WTC11 (cell line): ENCODE measurements at regions not wholly inside any gene's neighbourhood (a gene's known extent, or its start where the extent isn't known, plus 50 kb on each side); places are given as distances from the start of the nearest gene placed in this dataset.

Source experiments
- ELF4 ChIP-seq: sonication (generic); formaldehyde crosslinking; IDR thresholded peaks from 2 replicates; pipeline ENCODE4 v1.8.1; 2022; ENCODE audit warnings: low read depth, mild to moderate bottlenecking, moderate library complexity, missing genetic modification reagents
- ETV6 ChIP-seq: sonication (generic); formaldehyde crosslinking; IDR thresholded peaks from 2 replicates; pipeline ENCODE4 v1.8.1; 2022; ENCODE audit warnings: mild to moderate bottlenecking, missing genetic modification reagents
- JAZF1 ChIP-seq: fragments of 250-450 bp; sonication (Bioruptor Pico); IDR thresholded peaks from 2 replicates; pipeline ENCODE4 v1.9.0; 2021; ENCODE audit warnings: moderate library complexity, mild to moderate bottlenecking, inconsistent platforms
- MLX ChIP-seq: sonication (generic); formaldehyde crosslinking; IDR thresholded peaks from 2 replicates; pipeline ENCODE4 v1.8.1; 2023; ENCODE audit warnings: mild to moderate bottlenecking, missing genetic modification reagents, moderate library complexity
- NR2C2 ChIP-seq: sonication (generic); formaldehyde crosslinking; IDR thresholded peaks from 2 replicates; pipeline ENCODE4 v1.8.0; 2022; ENCODE audit warnings: mild to moderate bottlenecking, missing genetic modification reagents
- SP1 ChIP-seq: sonication (generic); formaldehyde crosslinking; conservative IDR thresholded peaks from 2 replicates; pipeline ENCODE4 v1.8.1; 2022; ENCODE audit warnings: missing genetic modification reagents
- STAT6 ChIP-seq: sonication (generic); formaldehyde crosslinking; conservative IDR thresholded peaks from 2 replicates; pipeline ENCODE4 v1.8.1; 2023; ENCODE audit warnings: mild to moderate bottlenecking, low read depth, missing genetic modification reagents, moderate library complexity
- TCF7 ChIP-seq: sonication (generic); formaldehyde crosslinking; IDR thresholded peaks from 2 replicates; pipeline ENCODE4 v1.8.0; 2022; ENCODE audit warnings: mild to moderate bottlenecking, low read depth, missing genetic modification reagents, moderate library complexity
- TP53 ChIP-seq: sonication (generic); formaldehyde crosslinking; IDR thresholded peaks from 2 replicates; pipeline ENCODE4 v1.8.1; 2023; ENCODE audit warnings: mild to moderate bottlenecking, missing genetic modification reagents
- USF1 ChIP-seq: sonication (generic); formaldehyde crosslinking; IDR thresholded peaks from 2 replicates; pipeline ENCODE4 v1.8.0; 2022; ENCODE audit warnings: mild to moderate bottlenecking, missing genetic modification reagents
- ZNF121 ChIP-seq: sonication (generic); formaldehyde crosslinking; IDR thresholded peaks from 2 replicates; pipeline ENCODE4 v1.8.0; 2023; ENCODE audit warnings: missing genetic modification reagents
- TF ChIP-seq, protein P1 (sequence below): fragments of 200-600 bp; IDR thresholded peaks from 2 replicates; pipeline ENCODE4 v1.8.0; 2022; ENCODE audit warnings: antibody characterized with exemption
- TF ChIP-seq, protein P2 (sequence below): sonication (generic); formaldehyde crosslinking; conservative IDR thresholded peaks from 2 replicates; pipeline ENCODE4 v1.8.1; 2022; ENCODE audit warnings: mild to moderate bottlenecking, missing genetic modification reagents
- TF ChIP-seq, protein P3 (sequence below): sonication (generic); formaldehyde crosslinking; IDR thresholded peaks from 2 replicates; pipeline ENCODE4 v1.8.1; 2023; ENCODE audit warnings: mild to moderate bottlenecking, missing genetic modification reagents, moderate library complexity

DNA sequence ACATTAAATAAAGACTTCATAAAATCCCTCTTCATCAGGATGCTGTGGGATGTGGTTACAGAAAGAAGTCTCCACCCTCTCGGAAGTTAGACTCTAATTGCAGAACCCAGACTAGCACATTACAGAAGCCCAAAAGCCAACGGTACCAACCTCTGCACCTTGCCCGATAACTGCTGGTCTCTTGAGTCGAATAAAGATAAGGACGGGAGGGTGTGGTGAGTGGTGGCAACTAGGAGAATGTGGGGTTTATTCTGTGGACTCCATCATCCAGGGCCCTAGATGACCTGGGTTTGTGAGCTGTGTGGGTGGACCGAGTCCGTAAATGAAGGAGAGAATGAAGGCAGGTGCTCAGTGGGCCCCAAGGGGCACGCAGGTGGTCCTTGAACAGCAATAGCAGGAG is 462.8 kb upstream of the ID2 start:
- TF ChIP-seq ELF4 (CRISPR knock-in tag) (no peak), ETV6 (CRISPR knock-in tag) (no peak), SP1 (no peak), TCF7 (CRISPR knock-in tag) (no peak), NR2C2 (no peak), STAT6 (CRISPR knock-in tag) (no peak), ZNF121 (CRISPR knock-in tag) (no peak), TP53 (CRISPR knock-in tag) (no peak), JAZF1 (CRISPR knock-in tag) (no peak), MLX (no peak), USF1 (CRISPR knock-in tag) (no peak)
- TF ChIP-seq, protein P1, sequence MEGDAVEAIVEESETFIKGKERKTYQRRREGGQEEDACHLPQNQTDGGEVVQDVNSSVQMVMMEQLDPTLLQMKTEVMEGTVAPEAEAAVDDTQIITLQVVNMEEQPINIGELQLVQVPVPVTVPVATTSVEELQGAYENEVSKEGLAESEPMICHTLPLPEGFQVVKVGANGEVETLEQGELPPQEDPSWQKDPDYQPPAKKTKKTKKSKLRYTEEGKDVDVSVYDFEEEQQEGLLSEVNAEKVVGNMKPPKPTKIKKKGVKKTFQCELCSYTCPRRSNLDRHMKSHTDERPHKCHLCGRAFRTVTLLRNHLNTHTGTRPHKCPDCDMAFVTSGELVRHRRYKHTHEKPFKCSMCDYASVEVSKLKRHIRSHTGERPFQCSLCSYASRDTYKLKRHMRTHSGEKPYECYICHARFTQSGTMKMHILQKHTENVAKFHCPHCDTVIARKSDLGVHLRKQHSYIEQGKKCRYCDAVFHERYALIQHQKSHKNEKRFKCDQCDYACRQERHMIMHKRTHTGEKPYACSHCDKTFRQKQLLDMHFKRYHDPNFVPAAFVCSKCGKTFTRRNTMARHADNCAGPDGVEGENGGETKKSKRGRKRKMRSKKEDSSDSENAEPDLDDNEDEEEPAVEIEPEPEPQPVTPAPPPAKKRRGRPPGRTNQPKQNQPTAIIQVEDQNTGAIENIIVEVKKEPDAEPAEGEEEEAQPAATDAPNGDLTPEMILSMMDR = no peak
- TF ChIP-seq, protein P2, sequence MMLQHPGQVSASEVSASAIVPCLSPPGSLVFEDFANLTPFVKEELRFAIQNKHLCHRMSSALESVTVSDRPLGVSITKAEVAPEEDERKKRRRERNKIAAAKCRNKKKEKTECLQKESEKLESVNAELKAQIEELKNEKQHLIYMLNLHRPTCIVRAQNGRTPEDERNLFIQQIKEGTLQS (CRISPR knock-in tag) = no peak
- TF ChIP-seq, protein P3, sequence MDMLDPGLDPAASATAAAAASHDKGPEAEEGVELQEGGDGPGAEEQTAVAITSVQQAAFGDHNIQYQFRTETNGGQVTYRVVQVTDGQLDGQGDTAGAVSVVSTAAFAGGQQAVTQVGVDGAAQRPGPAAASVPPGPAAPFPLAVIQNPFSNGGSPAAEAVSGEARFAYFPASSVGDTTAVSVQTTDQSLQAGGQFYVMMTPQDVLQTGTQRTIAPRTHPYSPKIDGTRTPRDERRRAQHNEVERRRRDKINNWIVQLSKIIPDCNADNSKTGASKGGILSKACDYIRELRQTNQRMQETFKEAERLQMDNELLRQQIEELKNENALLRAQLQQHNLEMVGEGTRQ (CRISPR knock-in tag) = no peak
